Left ventricle myocardium inferior (tissue), 1 donor: ENCODE measurements at regions not wholly inside any gene's neighbourhood (a gene's known extent, or its start where the extent isn't known, plus 50 kb on each side); places are given as distances from the start of the nearest gene placed in this dataset.

Experiments used
- DNase-seq: peaks from one replicate; pipeline ENCODE4 v3.0.0-alpha.2; 2020
- H3K27ac ChIP-seq: fragments of 200-600 bp; replicated peaks from 2 replicates; pipeline ENCODE4 v1.8.0; 2021
- H3K27me3 ChIP-seq: fragments of 200-600 bp; 2 replicates; pipeline ENCODE4 v1.8.0; 2021; ENCODE audit warnings: low read depth
- H3K36me3 ChIP-seq: fragments of 200-600 bp; 2 replicates; pipeline ENCODE4 v1.8.0; 2021
- H3K4me1 ChIP-seq: fragments of 200-600 bp; 2 replicates; pipeline ENCODE4 v1.8.0; 2021
- H3K4me3 ChIP-seq: fragments of 200-600 bp; 2 replicates; pipeline ENCODE4 v1.8.0; 2021; ENCODE audit warnings: mild to moderate bottlenecking, moderate library complexity
- H3K9me3 ChIP-seq: fragments of 200-600 bp; replicated peaks from 2 replicates; pipeline ENCODE4 v1.8.0; 2021
- CTCF ChIP-seq: fragments of 200-600 bp; IDR thresholded peaks from 2 replicates; pipeline ENCODE4 v1.8.0; 2021; ENCODE audit warnings: antibody characterized with exemption, mild to moderate bottlenecking, borderline replicate concordance
- intact Hi-C: fragments of 100-400 bp; cut with micrococcal nuclease; formaldehyde crosslinking; loops from one replicate; pipeline ENCODE4 v1.11.0; 2022
- donor health status: DM: no; HTN: yes; CAD: no; lungs with severe emphysema.

GRCh38 chr7:13414181-13414580 is 575.3 kb downstream of the ETV1 start:
- Histone ChIP-seq H3K9me3 (peaks cover 17% of the 10 kb centered on the region), H3K4me1 (peaks cover 7% of the 10 kb centered on the region), H3K36me3 (no peaks in the 10 kb centered on the region), H3K27ac (peak overlapping the region; percentile 5), H3K4me3 (peak overlapping the region; percentile 46), H3K27me3 (no peaks in the 10 kb centered on the region)
- intact Hi-C loops = no loop called here
- DNase-seq = no peak
- TF ChIP-seq CTCF = no peak

GRCh38 chr7:13414661-13415107 is 574.8 kb downstream of the ETV1 start:
- no peak for TF ChIP-seq CTCF
- DNase-seq = no peak
- H3K36me3 ChIP-seq = no peaks in the 10 kb centered on the region
- peak overlapping the region; percentile 5 for H3K27ac ChIP-seq
- H3K4me3 ChIP-seq = peak overlapping the region; percentile 46
- H3K4me1 ChIP-seq = peaks cover 7% of the 10 kb centered on the region
- H3K9me3 ChIP-seq = peaks cover 20% of the 10 kb centered on the region
- intact Hi-C loops = no loop called here
- no peaks in the 10 kb centered on the region for H3K27me3 ChIP-seq

GRCh38 chr7:13416071-13416470 is 573.4 kb downstream of the ETV1 start:
- Histone ChIP-seq H3K9me3 (peaks cover 20% of the 10 kb centered on the region), H3K27ac (no peak overlapping the region), H3K4me1 (peaks cover 7% of the 10 kb centered on the region), H3K27me3 (no peaks in the 10 kb centered on the region), H3K36me3 (no peaks in the 10 kb centered on the region), H3K4me3 (no peak overlapping the region)
- no peak for TF ChIP-seq CTCF
- DNase-seq = no peak
- intact Hi-C loops = no loop called here

- Histone ChIP-seq H3K4me1 (peaks cover 7% of the 10 kb centered on the region), H3K36me3 (no peaks in the 10 kb centered on the region), H3K27ac (no peak overlapping the region), H3K9me3 (peaks cover 20% of the 10 kb centered on the region), H3K4me3 (no peak overlapping the region), H3K27me3 (no peaks in the 10 kb centered on the region)
- DNase-seq = no peak
- intact Hi-C loops = no loop called here
- no peak for TF ChIP-seq CTCF
Measured at GRCh38 chr7:13416544-13416943, 572.9 kb downstream of the ETV1 start.

GRCh38 chr7:13420726-13421125 is 568.7 kb downstream of the ETV1 start:
- Histone ChIP-seq H3K4me3 (no peak overlapping the region), H3K27ac (no peak overlapping the region), H3K4me1 (no peaks in the 10 kb centered on the region), H3K36me3 (no peaks in the 10 kb centered on the region), H3K9me3 (peaks cover 43% of the 10 kb centered on the region), H3K27me3 (no peaks in the 10 kb centered on the region)
- DNase-seq = no peak
- intact Hi-C loops = no loop called here
- TF ChIP-seq CTCF = no peak

GRCh38 chr7:13421776-13422175 is 567.7 kb downstream of the ETV1 start:
- no peak for DNase-seq

More at GRCh38 chr7:13421776-13422175, 567.7 kb downstream of the ETV1 start:
- TF ChIP-seq CTCF = no peak
- H3K4me3 ChIP-seq = no peak overlapping the region
- no peaks in the 10 kb centered on the region for H3K4me1 ChIP-seq
- H3K27ac ChIP-seq = no peak overlapping the region
- peaks cover 43% of the 10 kb centered on the region for H3K9me3 ChIP-seq
- intact Hi-C loops = no loop called here
- H3K27me3 ChIP-seq = no peaks in the 10 kb centered on the region
- H3K36me3 ChIP-seq = no peaks in the 10 kb centered on the region
